Calu3 (cell line): ENCODE measurements at regions not wholly inside any gene's neighbourhood (a gene's known extent, or its start where the extent isn't known, plus 50 kb on each side); places are given as distances from the start of the nearest gene placed in this dataset.

ENCODE experiments used
- BruUV-seq: library from RNA; stranded (reverse); fragments of 400-500 nt; replicated peaks from 2 replicates; lab custom pipeline; 2021; lab: Mats Ljungman, UMichigan
- CTCF ChIA-PET: fragments of 300-600 bp; sonication (Branson Sonifier 250); formaldehyde crosslinking; loops from one replicate; lab custom pipeline; 2022; ENCODE audit warnings: antibody characterized with exemption; lab: Charles Lee
- DNase-seq: peaks from one replicate; pipeline ENCODE4 v3.0.0; 2022
- H3K27ac Mint-ChIP-seq: one replicate; pipeline ENCODE4 v1.8.0; 2022; ENCODE audit warnings: mixed read lengths; ENCODE audit not compliant: unreplicated experiment
- H3K27me3 Mint-ChIP-seq: one replicate; pipeline ENCODE4 v1.8.0; 2022; ENCODE audit warnings: mixed read lengths; ENCODE audit not compliant: unreplicated experiment
- H3K36me3 Mint-ChIP-seq: one replicate; pipeline ENCODE4 v1.8.0; 2022; ENCODE audit warnings: mild to moderate bottlenecking, moderate library complexity, mixed read lengths; ENCODE audit not compliant: insufficient read depth, unreplicated experiment
- H3K4me1 Mint-ChIP-seq: one replicate; pipeline ENCODE4 v1.8.0; 2022; ENCODE audit warnings: mild to moderate bottlenecking, low read depth, mixed read lengths; ENCODE audit not compliant: unreplicated experiment
- H3K4me3 Mint-ChIP-seq: one replicate; pipeline ENCODE4 v1.8.0; 2022; ENCODE audit warnings: mild to moderate bottlenecking, low read depth, moderate library complexity, mixed read lengths; ENCODE audit not compliant: unreplicated experiment
- H3K9me3 Mint-ChIP-seq: one replicate; pipeline ENCODE4 v1.8.0; 2022; ENCODE audit warnings: low read depth, mixed read lengths; ENCODE audit not compliant: unreplicated experiment
- CTCF ChIP-seq: fragments of 200-600 bp; IDR thresholded peaks from one replicate; pipeline ENCODE4 v1.8.0; 2022; ENCODE audit warnings: antibody characterized with exemption; ENCODE audit not compliant: unreplicated experiment
- intact Hi-C: fragments of 100-400 bp; cut with micrococcal nuclease; formaldehyde crosslinking; loops from one replicate; pipeline ENCODE4 v1.10.0; 2022; ENCODE audit not compliant: unreplicated experiment

DNA sequence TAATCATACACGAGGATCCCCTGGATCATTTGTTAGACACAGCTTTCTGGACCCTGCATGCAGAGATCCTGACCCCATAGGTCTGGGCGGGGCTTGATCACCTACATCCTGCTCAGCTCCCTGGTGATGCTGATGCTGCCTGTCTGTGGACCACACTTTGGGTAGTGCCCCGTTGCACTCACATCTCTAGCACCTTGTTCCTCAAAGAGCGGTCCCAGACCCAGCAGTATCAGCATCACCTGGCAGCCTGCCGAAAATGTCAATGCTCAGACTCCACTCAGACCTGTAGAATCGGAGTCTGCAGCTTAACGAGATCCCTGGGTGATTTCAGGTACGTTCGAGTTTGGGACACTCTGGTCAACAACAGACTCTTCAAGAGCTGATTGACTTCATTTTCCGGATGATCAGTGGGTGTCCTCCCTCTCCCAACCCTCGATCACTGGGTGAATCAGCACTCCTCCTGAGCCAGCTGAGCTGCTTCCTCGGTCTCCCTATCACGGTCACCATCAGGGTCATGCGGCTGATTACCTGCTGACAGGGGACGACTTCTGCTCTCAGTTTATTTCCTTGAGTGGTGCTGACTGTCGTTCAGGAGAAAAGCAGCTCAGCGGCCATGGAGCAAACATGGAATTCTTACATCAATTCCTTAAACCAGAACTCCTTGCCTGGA lies 150.6 kb upstream of the RAB12 start:
- peaks cover 82% of the 10 kb centered on the region for H3K27me3 Mint-ChIP-seq
- no peak for TF ChIP-seq CTCF
- BruUV-seq, result no TSS peak
- H3K4me3 Mint-ChIP-seq, result no peak overlapping the region
- no peak overlapping the region for H3K27ac Mint-ChIP-seq
- no peaks in the 10 kb centered on the region for H3K36me3 Mint-ChIP-seq
- H3K9me3 Mint-ChIP-seq, result peaks cover 3% of the 10 kb centered on the region
- H3K4me1 Mint-ChIP-seq, result no peaks in the 10 kb centered on the region
- CTCF ChIA-PET, result no interaction called here
- intact Hi-C loops, result no loop called here
- no peak for DNase-seq

DNA sequence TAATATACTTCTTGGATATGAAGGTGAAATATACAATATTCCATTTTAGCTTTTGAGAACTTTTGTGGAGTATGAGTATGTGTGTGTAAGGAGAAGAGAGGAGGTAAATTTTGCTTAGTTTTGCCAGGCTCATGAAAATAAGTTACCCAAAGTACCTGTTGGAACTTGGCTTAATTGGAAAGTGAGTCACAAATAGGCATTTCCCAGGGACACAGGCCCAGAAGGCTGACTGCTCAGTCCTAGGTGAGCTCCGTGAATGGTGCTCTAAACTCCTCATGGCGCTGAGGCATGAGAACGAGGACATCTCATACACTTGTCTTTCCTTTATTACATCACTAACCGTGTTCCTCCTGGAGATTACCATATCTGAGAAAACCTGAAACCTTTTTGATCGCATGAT lies 148.5 kb upstream of the RAB12 start:
- no peaks in the 10 kb centered on the region for H3K4me1 Mint-ChIP-seq
- no peak overlapping the region for H3K4me3 Mint-ChIP-seq
- peaks cover 82% of the 10 kb centered on the region for H3K27me3 Mint-ChIP-seq
- no TSS peak for BruUV-seq
- DNase-seq, result no peak
- H3K9me3 Mint-ChIP-seq, result no peaks in the 10 kb centered on the region
- intact Hi-C loops, result no loop called here
- no peaks in the 10 kb centered on the region for H3K36me3 Mint-ChIP-seq
- H3K27ac Mint-ChIP-seq, result no peak overlapping the region
- no peak for TF ChIP-seq CTCF
- CTCF ChIA-PET, result no interaction called here

DNA sequence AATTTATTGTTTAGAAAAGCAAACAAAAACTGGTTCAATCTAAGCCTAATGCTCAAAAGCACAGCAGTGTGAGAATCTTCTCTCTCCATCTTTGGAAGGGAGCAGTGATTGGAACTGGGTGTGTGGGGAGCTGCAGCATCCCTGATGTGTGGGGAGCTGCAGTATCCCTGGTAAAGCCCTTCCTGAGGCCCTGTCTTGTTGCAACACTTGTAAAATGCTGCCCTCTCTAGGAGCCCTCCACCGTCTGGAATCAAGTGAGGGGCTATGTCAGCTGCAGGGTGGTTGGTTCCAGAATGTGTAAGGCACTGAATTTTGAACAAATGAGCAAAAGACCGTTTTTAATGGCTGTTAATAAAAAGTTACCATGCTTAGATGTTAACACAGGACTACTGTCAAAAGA lies 147.7 kb upstream of the RAB12 start:
- H3K36me3 Mint-ChIP-seq, result no peaks in the 10 kb centered on the region
- no peak for DNase-seq
- H3K4me3 Mint-ChIP-seq, result no peak overlapping the region
- intact Hi-C loops, result no loop called here
- H3K9me3 Mint-ChIP-seq, result no peaks in the 10 kb centered on the region
- CTCF ChIA-PET, result no interaction called here
- peaks cover 77% of the 10 kb centered on the region for H3K27me3 Mint-ChIP-seq
- H3K4me1 Mint-ChIP-seq, result no peaks in the 10 kb centered on the region
- BruUV-seq, result no TSS peak
- TF ChIP-seq CTCF, result no peak
- H3K27ac Mint-ChIP-seq, result no peak overlapping the region

- Mint-ChIP-seq H3K36me3 (no peaks in the 10 kb centered on the region), H3K27me3 (peaks cover 83% of the 10 kb centered on the region), H3K27ac (no peak overlapping the region), H3K4me1 (no peaks in the 10 kb centered on the region), H3K4me3 (no peak overlapping the region), H3K9me3 (no peaks in the 10 kb centered on the region)
- intact Hi-C loops, result no loop called here
- no peak for DNase-seq
- CTCF ChIA-PET, result no interaction called here
- no peak for TF ChIP-seq CTCF
- BruUV-seq, result no TSS peak
Measured at GRCh38 chr18:8462651-8463185, 146.5 kb upstream of the RAB12 start.
